ENCODE measurements at regions not wholly inside any gene's neighbourhood (a gene's known extent, or its start where the extent isn't known, plus 50 kb on each side); places are given as distances from the start of the nearest gene placed in this dataset.

DNA sequence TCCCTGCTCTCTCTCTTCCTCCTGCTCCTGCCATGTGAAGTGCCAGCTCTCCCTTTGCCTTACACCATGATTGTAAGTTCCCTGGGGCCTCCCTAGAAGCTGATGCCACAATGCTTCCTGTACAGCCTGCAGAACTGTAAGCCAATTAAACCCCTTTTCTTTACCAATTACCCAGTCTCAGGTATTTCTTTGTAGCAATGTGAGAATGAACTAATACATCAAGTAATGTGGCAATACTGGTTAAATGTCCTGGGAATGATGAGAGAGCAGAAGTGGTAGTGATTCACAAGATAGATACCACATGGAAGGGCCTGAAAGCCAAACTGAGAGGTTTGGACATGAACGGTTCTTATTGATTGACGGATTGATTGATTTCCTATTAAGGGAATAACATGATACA lies 62.6 kb upstream of the IL12B start:
- TF ChIP-seq EZH2 (IDR thresholded peaks at IDR 0.05; ENCODE audit: insufficient read depth, poor library complexity, severe bottlenecking) (no peak), EZH2phosphoT487 (IDR thresholded peaks at IDR 0.05; ENCODE audit: insufficient read depth, low read depth) (no peak)

All from GM23248 (cell line).